NT2/D1 (cell line): ENCODE measurements at regions not wholly inside any gene's neighbourhood (a gene's known extent, or its start where the extent isn't known, plus 50 kb on each side); places are given as distances from the start of the nearest gene placed in this dataset.

Source experiments
- YY1 ChIP-seq: IDR thresholded peaks from 2 replicates; pipeline ENCODE4 v1.6.1; 2011; ENCODE audit not compliant: insufficient read length, insufficient read depth
- ZNF274 ChIP-seq: IDR thresholded peaks from 2 replicates; pipeline ENCODE4 v1.6.1; 2011; ENCODE audit warnings: mild to moderate bottlenecking, low read depth, low read length

GRCh38 chr16:34803683-34804416, 1344.4 kb downstream of the TP53TG3F start:
- TF ChIP-seq ZNF274 (no peak), YY1 (no peak)
